Lower lobe of right lung (tissue), 2 donors: ENCODE measurements at regions not wholly inside any gene's neighbourhood (a gene's known extent, or its start where the extent isn't known, plus 50 kb on each side); places are given as distances from the start of the nearest gene placed in this dataset.
A peak's percentile ranks its signal among the peaks of the same experiment; 100 is the strongest.

Experiments
- ATAC-seq, 2 donors: fragments of 200-7000 bp; cut with Tn5 transposase; one replicate each; pipeline ENCODE4 v1.9.1; 2020 to 2022; ENCODE audit warnings: mild to moderate bottlenecking in 2 of 2, moderate library complexity in 2 of 2
- DNase-seq: peaks from one replicate; pipeline ENCODE4 v3.0.0-alpha.2; 2020
- H3K27ac ChIP-seq: fragments of 200-600 bp; one replicate; pipeline ENCODE4 v1.8.0; 2022
- H3K27me3 ChIP-seq: fragments of 200-600 bp; one replicate; pipeline ENCODE4 v1.8.0; 2022; ENCODE audit warnings: low read depth
- H3K36me3 ChIP-seq: fragments of 200-600 bp; one replicate; pipeline ENCODE4 v1.8.0; 2022; ENCODE audit warnings: mild to moderate bottlenecking
- H3K4me1 ChIP-seq: fragments of 200-600 bp; one replicate; pipeline ENCODE4 v1.8.0; 2022
- H3K4me3 ChIP-seq: fragments of 200-600 bp; one replicate; pipeline ENCODE4 v1.8.0; 2022; ENCODE audit warnings: mild to moderate bottlenecking
- H3K9me3 ChIP-seq: fragments of 200-600 bp; one replicate; pipeline ENCODE4 v1.8.0; 2022
- intact Hi-C: fragments of 100-400 bp; cut with DNase I; formaldehyde crosslinking; loops from one replicate; pipeline ENCODE4 v1.11.0; 2022
- TF ChIP-seq, protein P1 (sequence below): fragments of 200-600 bp; IDR thresholded peaks from one replicate; pipeline ENCODE4 v1.8.0; 2022; ENCODE audit warnings: antibody characterized with exemption, mild to moderate bottlenecking
- donor health status: DM: no; HTN: yes; CAD: no; lungs with severe emphysema.

GRCh38 chr2:16250466-16250865 lies 310.1 kb downstream of the MYCN start:
- no peak overlapping the region for H3K4me3 ChIP-seq
- H3K9me3 ChIP-seq, result no peaks in the 10 kb centered on the region
- TF ChIP-seq, protein P1, sequence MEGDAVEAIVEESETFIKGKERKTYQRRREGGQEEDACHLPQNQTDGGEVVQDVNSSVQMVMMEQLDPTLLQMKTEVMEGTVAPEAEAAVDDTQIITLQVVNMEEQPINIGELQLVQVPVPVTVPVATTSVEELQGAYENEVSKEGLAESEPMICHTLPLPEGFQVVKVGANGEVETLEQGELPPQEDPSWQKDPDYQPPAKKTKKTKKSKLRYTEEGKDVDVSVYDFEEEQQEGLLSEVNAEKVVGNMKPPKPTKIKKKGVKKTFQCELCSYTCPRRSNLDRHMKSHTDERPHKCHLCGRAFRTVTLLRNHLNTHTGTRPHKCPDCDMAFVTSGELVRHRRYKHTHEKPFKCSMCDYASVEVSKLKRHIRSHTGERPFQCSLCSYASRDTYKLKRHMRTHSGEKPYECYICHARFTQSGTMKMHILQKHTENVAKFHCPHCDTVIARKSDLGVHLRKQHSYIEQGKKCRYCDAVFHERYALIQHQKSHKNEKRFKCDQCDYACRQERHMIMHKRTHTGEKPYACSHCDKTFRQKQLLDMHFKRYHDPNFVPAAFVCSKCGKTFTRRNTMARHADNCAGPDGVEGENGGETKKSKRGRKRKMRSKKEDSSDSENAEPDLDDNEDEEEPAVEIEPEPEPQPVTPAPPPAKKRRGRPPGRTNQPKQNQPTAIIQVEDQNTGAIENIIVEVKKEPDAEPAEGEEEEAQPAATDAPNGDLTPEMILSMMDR, result no peak
- H3K27me3 ChIP-seq, result no peaks in the 10 kb centered on the region
- intact Hi-C loops, result no loop called here
- no peak overlapping the region for H3K27ac ChIP-seq
- H3K36me3 ChIP-seq, result no peaks in the 10 kb centered on the region
- H3K4me1 ChIP-seq, result no peaks in the 10 kb centered on the region
- ATAC-seq (no peak), DNase-seq (no peak)

- H3K36me3 ChIP-seq, result no peaks in the 10 kb centered on the region
- no peaks in the 10 kb centered on the region for H3K9me3 ChIP-seq
- intact Hi-C loops, result no loop called here
- no peaks in the 10 kb centered on the region for H3K27me3 ChIP-seq
- DNase-seq (no peak), ATAC-seq (no peak)
- H3K4me3 ChIP-seq, result no peak overlapping the region
- H3K4me1 ChIP-seq, result no peaks in the 10 kb centered on the region
- no peak overlapping the region for H3K27ac ChIP-seq
- TF ChIP-seq, protein P1, result no peak
Measured at GRCh38 chr2:16250056-16250425, 309.7 kb downstream of the MYCN start.

- Histone ChIP-seq H3K27me3 (no peaks in the 10 kb centered on the region), H3K27ac (no peak overlapping the region), H3K4me1 (no peaks in the 10 kb centered on the region), H3K4me3 (no peak overlapping the region), H3K9me3 (no peaks in the 10 kb centered on the region), H3K36me3 (no peaks in the 10 kb centered on the region)
- ATAC-seq (no peak), DNase-seq (no peak)
- intact Hi-C loops, result no loop called here
- TF ChIP-seq, protein P1, result no peak
Measured at GRCh38 chr2:16249246-16250055, 309.1 kb downstream of the MYCN start.

DNA sequence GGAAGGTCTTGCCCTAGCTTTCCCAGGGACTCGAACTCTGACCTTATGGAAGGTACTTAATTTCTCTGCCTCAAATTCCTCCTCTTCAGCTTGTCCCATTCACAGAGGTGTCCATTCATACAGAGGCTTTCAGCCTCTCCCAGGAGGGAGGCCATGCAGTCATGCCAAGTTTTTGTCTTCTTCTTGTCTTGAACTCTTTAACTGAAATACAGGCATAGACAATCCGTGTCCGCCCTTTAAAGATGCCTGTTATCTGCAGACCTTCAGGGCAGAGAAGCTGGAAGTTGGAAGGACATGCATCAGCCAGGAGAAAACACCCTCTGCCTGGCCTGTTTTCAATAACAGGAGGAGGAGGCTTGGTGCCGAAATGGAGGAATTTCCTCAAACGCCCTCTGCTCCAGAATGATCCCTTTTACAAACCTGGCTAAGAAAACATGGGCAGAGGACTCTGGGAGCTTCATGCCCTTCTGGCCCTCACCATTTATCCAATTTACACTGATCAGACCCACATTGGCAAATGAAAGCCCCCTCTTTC lies 308.3 kb downstream of the MYCN start:
- Histone ChIP-seq H3K4me3 (no peak overlapping the region), H3K27ac (no peak overlapping the region), H3K9me3 (no peaks in the 10 kb centered on the region), H3K4me1 (no peaks in the 10 kb centered on the region), H3K36me3 (no peaks in the 10 kb centered on the region), H3K27me3 (no peaks in the 10 kb centered on the region)
- ATAC-seq (no peak), DNase-seq (no peak)
- intact Hi-C loops, result no loop called here
- TF ChIP-seq, protein P1, result no peak

GRCh38 chr2:16247326-16248122 lies 307.2 kb downstream of the MYCN start:
- no peak overlapping the region for H3K27ac ChIP-seq
- H3K4me3 ChIP-seq, result no peak overlapping the region
- no peaks in the 10 kb centered on the region for H3K4me1 ChIP-seq
- ATAC-seq, result peak; percentile 16 to 27
- H3K36me3 ChIP-seq, result no peaks in the 10 kb centered on the region
- intact Hi-C loops, result no loop called here
- TF ChIP-seq, protein P1, result no peak
- no peaks in the 10 kb centered on the region for H3K9me3 ChIP-seq
- DNase-seq, result no peak
- H3K27me3 ChIP-seq, result no peaks in the 10 kb centered on the region
